Gastroesophageal sphincter (tissue), 3 donors: ENCODE measurements at regions not wholly inside any gene's neighbourhood (a gene's known extent, or its start where the extent isn't known, plus 50 kb on each side); places are given as distances from the start of the nearest gene placed in this dataset.

Experiments
- POLR2A ChIP-seq, 2 donors: fragments of 450-650 bp; IDR thresholded peaks; one replicate each; pipeline ENCODE4 v1.6.1; 2017; ENCODE audit warnings: antibody characterized with exemption in 2 of 2, mild to moderate bottlenecking in 2 of 2, moderate library complexity in 1 of 2
- TF ChIP-seq, protein P1 (sequence below), 4 experiments: fragments of 200-600 bp in 2 of 4; fragments of 450-650 bp in 2 of 4; sonication (generic) in 1 of 4; IDR thresholded peaks; one replicate each; pipeline ENCODE4 v1.5.1; 2017 to 2019; ENCODE audit warnings: antibody characterized with exemption in 4 of 4, mild to moderate bottlenecking in 2 of 4, moderate library complexity in 2 of 4

- no peak for TF ChIP-seq POLR2A (IDR thresholded peaks at IDR 0.05)
- TF ChIP-seq, protein P1, sequence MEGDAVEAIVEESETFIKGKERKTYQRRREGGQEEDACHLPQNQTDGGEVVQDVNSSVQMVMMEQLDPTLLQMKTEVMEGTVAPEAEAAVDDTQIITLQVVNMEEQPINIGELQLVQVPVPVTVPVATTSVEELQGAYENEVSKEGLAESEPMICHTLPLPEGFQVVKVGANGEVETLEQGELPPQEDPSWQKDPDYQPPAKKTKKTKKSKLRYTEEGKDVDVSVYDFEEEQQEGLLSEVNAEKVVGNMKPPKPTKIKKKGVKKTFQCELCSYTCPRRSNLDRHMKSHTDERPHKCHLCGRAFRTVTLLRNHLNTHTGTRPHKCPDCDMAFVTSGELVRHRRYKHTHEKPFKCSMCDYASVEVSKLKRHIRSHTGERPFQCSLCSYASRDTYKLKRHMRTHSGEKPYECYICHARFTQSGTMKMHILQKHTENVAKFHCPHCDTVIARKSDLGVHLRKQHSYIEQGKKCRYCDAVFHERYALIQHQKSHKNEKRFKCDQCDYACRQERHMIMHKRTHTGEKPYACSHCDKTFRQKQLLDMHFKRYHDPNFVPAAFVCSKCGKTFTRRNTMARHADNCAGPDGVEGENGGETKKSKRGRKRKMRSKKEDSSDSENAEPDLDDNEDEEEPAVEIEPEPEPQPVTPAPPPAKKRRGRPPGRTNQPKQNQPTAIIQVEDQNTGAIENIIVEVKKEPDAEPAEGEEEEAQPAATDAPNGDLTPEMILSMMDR (IDR thresholded peaks at IDR 0.05), result no peak
Measured at GRCh38 chr14:37731094-37731493, 135.7 kb downstream of the TTC6 start.
